Colon (tissue), 2 donors: ENCODE measurements at regions not wholly inside any gene's neighbourhood (a gene's known extent, or its start where the extent isn't known, plus 50 kb on each side); places are given as distances from the start of the nearest gene placed in this dataset.
"Not testable (repeated sequence)": the region's sequence is repeated elsewhere in the genome, so short reads cannot be mapped to it uniquely, and the experiment has no call there.

Source experiments
- FAIRE-seq: peaks from 2 replicates; lab custom pipeline; 2012; peaks lifted over from hg19 to GRCh38; lab: Jason Lieb, UNC
- donor health status: control.
- donor health status: control.

- FAIRE-seq: no peak
Measured at GRCh38 chr1:227508431-227508830, 54.9 kb upstream of the ZNF678 start.

- FAIRE-seq: not testable (repeated sequence)
Measured at GRCh38 chr1:227506490-227507393, 56.6 kb upstream of the ZNF678 start.

- not testable (repeated sequence) for FAIRE-seq
Measured at GRCh38 chr1:227496045-227496444, 67.3 kb upstream of the ZNF678 start.

- not testable (repeated sequence) for FAIRE-seq
Measured at GRCh38 chr1:227493863-227494551, 69.3 kb upstream of the ZNF678 start.

- no peak for FAIRE-seq
Measured at GRCh38 chr1:227490478-227490877, 72.9 kb upstream of the ZNF678 start.

GRCh38 chr1:227490001-227490400, 73.4 kb upstream of the ZNF678 start:
- FAIRE-seq: no peak

- no peak for FAIRE-seq
Measured at GRCh38 chr1:227489572-227489971, 73.8 kb upstream of the ZNF678 start.

- FAIRE-seq: no peak
Measured at GRCh38 chr1:227487606-227488005, 75.8 kb upstream of the ZNF678 start.

- no peak for FAIRE-seq
Measured at GRCh38 chr1:227486559-227486958, 76.8 kb upstream of the ZNF678 start.

GRCh38 chr1:227482023-227482299, 81.4 kb upstream of the ZNF678 start:
- FAIRE-seq: no peak

GRCh38 chr1:227474072-227474471, 89.3 kb upstream of the ZNF678 start:
- not testable (repeated sequence) for FAIRE-seq

GRCh38 chr1:227472772-227473171, 90.6 kb upstream of the ZNF678 start:
- no peak for FAIRE-seq

GRCh38 chr1:227470688-227471087, 92.7 kb upstream of the ZNF678 start:
- FAIRE-seq: no peak

- FAIRE-seq: no peak
Measured at GRCh38 chr1:227469708-227470107, 93.6 kb upstream of the ZNF678 start.

- FAIRE-seq: no peak
Measured at GRCh38 chr1:227466039-227466645, 97.2 kb upstream of the ZNF678 start.

GRCh38 chr1:227465256-227465655, 98.1 kb upstream of the ZNF678 start:
- FAIRE-seq: no peak

- no peak for FAIRE-seq
Measured at GRCh38 chr1:227459977-227460376, 103.4 kb upstream of the ZNF678 start.

GRCh38 chr1:227459326-227459841, 104.0 kb upstream of the ZNF678 start:
- FAIRE-seq: no peak

- no peak for FAIRE-seq
Measured at GRCh38 chr1:227454686-227455085, 108.7 kb upstream of the ZNF678 start.

- FAIRE-seq: no peak
Measured at GRCh38 chr1:227453631-227454355, 109.6 kb upstream of the ZNF678 start.

GRCh38 chr1:227451954-227452353, 111.4 kb upstream of the ZNF678 start:
- no peak for FAIRE-seq

- FAIRE-seq: no peak
Measured at GRCh38 chr1:227451057-227451456, 112.3 kb upstream of the ZNF678 start.
